Right ventricle myocardium inferior (tissue), 1 donor: ENCODE measurements at regions not wholly inside any gene's neighbourhood (a gene's known extent, or its start where the extent isn't known, plus 50 kb on each side); places are given as distances from the start of the nearest gene placed in this dataset.
"Not testable (repeated sequence)": the region's sequence is repeated elsewhere in the genome, so short reads cannot be mapped to it uniquely, and the experiment has no call there.

Experiments used
- ATAC-seq: fragments of 200-7000 bp; cut with Tn5 transposase; one replicate; pipeline ENCODE4 v1.9.1; 2020; ENCODE audit warnings: mild to moderate bottlenecking, moderate library complexity
- DNase-seq: peaks from one replicate; pipeline ENCODE4 v3.0.0; 2021; ENCODE audit errors: missing footprints
- intact Hi-C: fragments of 100-400 bp; cut with DNase I; formaldehyde crosslinking; loops from one replicate; pipeline ENCODE4 v1.11.0; 2022
- donor health status: DM: no; HTN: yes; CAD: no; lungs with severe emphysema.

DNA sequence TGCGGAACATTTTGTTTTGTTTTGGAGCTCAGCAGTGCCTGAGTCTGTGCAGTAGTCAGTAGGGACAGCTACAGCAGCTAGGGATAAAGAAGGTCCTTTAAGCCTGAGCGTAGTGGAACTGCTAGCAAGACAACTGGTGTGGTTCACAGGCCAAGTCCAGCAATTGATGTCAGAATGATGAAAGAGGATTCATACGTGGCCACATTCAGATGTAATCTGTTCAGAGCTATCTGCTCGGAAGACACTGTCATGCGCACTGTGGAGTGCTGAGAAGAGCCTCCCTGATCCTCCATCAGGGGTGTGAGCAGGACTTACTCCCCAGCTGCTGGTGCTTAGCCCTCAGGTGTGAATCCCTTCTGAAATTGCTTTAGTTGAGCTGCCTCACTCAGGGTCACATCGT, 79.6 kb upstream of the ANKRD1 start:
- ATAC-seq (peak; percentile 37), DNase-seq (no peak)
- intact Hi-C loops = no loop called here

DNA sequence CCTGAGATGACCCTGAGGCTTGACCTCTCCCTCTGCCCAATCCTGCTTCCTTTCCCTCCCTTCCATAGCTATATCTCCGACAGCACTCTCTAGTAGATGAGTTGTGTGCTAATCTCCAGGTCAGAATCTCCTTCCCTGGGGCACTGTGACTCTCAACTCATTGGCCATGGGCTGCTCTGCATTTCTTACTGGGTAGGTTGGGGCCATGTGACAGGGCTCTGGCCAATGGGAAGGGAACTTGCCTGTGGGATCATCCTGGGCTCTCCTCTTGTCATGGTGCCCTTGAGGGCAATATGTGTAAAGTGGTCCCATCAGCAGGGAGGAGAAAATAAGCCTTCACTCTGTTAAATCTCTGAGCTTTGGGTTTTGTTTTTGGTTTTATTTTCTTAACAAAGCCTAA, 80.1 kb upstream of the ANKRD1 start:
- DNase-seq = no peak
- intact Hi-C loops = no loop called here
- ATAC-seq = no peak

GRCh38 chr10:91002656-91003055, 81.8 kb upstream of the ANKRD1 start:
- DNase-seq (no peak), ATAC-seq (no peak)
- intact Hi-C loops = no loop called here

DNA sequence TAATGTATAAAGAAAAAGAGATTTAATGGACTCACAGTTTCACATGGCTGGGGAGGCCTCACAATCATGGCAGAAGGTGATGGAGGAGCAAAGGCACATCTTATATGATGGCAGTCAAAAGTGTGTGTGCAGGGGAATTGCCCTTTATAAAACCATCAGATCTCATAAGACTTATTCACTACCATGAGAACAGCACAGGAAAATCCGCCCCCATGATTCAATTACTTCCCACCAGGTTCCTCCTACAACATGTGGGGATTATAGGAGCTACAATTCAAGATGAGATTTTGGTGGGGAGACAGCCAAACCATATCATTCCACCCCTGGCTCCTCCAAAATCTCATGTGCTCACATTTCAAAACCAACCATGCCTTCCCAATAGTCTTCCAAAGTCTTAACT, 82.5 kb upstream of the ANKRD1 start:
- DNase-seq, intact Hi-C loops, ATAC-seq: not testable (repeated sequence)

DNA sequence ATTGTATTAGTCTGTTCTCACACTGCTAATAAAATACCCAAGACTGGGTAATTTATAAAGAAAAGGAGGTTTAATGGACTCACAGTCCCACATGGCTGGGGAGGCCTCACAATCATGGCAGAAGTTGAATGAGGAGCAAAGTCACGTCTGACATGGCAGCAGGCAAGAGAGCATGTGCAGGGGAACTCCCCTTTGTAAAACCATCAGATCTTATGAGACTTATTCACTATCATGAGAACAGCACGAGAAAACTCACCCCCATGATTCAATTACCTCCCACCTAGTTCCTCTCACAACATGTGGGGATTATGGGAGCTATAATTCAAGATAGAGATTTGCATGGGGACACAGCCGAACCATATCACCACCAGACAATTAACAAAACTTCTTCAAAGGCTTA, 84.4 kb upstream of the ANKRD1 start:
- DNase-seq, intact Hi-C loops, ATAC-seq: not testable (repeated sequence)

DNA sequence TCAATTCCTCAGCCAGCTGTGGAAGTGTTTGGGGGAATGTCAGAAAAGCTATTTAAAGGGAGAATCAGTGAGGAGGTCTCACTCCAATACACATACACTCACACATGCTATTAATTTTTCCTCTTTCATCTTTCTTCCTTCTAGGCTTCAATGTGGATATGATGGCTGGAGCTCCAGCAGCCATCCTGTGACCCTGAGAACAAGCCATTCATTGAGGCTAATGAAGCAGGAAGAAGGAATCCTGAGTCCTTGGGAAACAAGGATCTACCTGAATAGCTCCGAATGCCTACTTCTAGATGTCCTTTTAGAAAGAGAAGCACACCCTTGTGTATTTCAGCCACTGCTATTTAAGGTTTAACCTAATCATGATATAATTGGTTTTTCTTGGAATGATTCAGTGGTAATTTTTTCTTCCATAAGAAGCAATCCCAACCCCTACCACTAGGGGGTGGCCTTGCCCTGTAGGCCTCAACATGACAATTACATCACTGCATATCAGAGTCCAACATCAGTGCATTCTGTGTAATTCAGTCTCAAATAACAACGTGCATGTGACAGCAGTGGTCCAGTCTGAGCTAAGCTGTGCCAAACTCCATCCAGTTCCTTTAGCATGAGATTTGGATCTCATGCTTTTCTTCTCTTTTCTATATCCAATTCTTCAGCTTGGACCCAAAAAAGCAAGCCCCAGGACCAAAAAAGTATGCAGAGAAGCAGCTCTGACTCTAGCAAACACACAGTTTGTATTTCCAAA, 85.3 kb upstream of the ANKRD1 start:
- intact Hi-C loops = no loop called here
- ATAC-seq (peak; percentile 76), DNase-seq (no peak)

GRCh38 chr10:91006752-91007346, 86.0 kb upstream of the ANKRD1 start:
- ATAC-seq (no peak), DNase-seq (no peak)
- intact Hi-C loops = loop anchor here (1.0 kb wide), 1 partner anchor 244 kb away; no protein-coding TSS in a partner anchor

GRCh38 chr10:91007655-91008054, 86.8 kb upstream of the ANKRD1 start:
- DNase-seq (no peak), ATAC-seq (no peak)
- intact Hi-C loops = loop anchor here (1.0 kb wide), 1 partner anchor 244 kb away; no protein-coding TSS in a partner anchor

DNA sequence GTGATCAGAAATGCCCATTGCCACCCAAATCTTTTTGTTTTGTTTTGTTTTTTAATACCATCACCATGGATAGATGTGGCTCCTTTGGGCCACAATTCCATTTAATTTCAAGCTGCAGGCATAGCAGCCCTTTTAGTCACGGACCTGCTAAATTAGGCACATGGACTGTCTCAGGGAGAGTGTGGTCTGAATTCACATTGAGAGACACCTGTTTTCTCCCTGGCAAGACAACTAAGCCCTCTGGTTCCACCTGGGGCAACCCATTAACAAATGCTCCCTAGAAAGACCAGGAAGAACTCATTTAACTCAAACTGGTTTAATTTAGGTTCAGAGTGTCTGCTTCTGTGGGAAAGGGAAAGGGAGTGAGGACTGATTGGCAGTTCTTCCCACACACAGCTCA, 88.2 kb upstream of the ANKRD1 start:
- intact Hi-C loops = no loop called here
- DNase-seq = no peak

GRCh38 chr10:91010952-91011351, 90.1 kb upstream of the ANKRD1 start:
- intact Hi-C loops = no loop called here

More for the DNA sequence above, 88.2 kb upstream of the ANKRD1 start:
- no peak for ATAC-seq

DNA sequence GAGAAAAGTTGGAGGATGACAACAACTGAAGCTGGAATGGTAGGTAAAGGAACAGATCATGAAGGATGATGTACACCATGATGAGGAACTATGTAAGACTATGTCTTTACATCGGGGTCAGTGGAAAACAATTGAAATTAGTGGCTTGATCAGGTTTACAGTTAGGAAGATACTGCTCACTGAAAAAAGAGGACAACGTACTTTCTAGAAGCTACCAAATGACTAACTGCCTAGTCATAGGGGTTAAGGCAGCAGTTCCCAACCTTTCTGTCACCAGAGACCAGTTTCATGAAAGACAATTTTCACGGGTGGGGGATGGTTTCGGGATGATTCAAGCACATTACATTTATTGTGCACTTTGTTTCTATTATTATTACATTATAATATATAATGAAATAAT, 91.6 kb upstream of the ANKRD1 start:
- no peak for DNase-seq
- ATAC-seq = no peak
- intact Hi-C loops = no loop called here

More at GRCh38 chr10:91010952-91011351, 90.1 kb upstream of the ANKRD1 start:
- ATAC-seq = no peak
- DNase-seq = no peak

- ATAC-seq (no peak), DNase-seq (no peak)
- intact Hi-C loops = no loop called here
Measured at GRCh38 chr10:91013985-91014384, 93.1 kb upstream of the ANKRD1 start.

DNA sequence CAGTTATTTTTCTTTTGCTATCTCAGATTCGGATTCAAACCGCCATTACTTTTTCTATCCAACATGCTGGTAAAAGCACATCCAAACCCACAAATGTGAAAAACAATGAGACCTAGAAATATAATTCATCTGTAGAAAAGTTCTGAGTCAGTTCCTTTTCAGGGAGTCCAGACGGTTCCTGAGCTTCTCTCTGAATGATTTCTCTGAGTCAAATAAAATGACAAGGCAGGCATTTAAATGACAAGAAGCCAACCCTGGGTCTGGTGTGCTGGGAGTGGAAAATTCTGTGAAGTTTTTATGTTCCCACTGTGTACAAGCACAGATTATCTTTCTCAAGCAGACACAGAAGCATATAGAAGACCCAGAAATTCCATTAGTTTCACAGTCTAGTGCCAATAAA, 96.3 kb upstream of the ANKRD1 start:
- intact Hi-C loops = no loop called here
- DNase-seq (no peak), ATAC-seq (no peak)

DNA sequence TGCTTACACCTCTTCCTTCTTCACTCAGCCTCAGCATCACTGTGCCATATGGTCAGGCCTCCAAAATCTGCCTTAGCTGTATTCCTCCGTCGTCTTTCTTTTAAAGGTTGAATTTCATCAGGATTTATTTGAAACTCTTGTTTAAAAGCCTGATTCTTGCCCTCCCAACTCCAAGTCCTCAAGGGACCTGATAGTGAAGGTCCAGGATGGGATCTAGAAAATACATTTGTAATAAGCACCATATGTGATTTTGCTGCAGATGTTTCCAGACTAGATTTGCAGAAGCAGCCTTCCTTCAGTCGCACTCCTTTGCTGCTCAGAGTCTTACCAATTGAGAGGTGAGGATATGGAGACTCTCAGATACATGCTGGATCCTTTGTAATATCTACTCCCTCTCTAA, 101.0 kb upstream of the ANKRD1 start:
- no peak for ATAC-seq
- intact Hi-C loops = no loop called here
- DNase-seq = no peak

DNA sequence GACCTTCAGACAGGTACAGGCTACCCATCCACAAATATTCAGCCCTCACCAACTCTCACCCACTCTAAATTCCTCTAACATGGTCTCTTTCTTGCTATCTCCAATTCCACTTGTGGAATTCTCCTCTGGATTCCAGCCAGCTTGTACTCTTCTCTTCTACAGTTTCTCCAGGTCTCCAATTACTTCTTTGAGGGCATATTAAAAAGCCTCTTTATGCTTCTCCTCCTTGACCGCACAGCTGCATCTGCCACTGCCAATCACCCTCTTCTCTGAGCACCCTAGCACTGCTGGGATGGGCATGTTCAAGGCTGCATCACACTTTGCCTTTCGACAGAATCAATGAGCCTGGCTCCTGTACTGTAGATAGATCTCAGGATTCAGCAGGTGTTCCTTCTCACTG, 101.5 kb upstream of the ANKRD1 start:
- DNase-seq (no peak), ATAC-seq (no peak)
- intact Hi-C loops = no loop called here

DNA sequence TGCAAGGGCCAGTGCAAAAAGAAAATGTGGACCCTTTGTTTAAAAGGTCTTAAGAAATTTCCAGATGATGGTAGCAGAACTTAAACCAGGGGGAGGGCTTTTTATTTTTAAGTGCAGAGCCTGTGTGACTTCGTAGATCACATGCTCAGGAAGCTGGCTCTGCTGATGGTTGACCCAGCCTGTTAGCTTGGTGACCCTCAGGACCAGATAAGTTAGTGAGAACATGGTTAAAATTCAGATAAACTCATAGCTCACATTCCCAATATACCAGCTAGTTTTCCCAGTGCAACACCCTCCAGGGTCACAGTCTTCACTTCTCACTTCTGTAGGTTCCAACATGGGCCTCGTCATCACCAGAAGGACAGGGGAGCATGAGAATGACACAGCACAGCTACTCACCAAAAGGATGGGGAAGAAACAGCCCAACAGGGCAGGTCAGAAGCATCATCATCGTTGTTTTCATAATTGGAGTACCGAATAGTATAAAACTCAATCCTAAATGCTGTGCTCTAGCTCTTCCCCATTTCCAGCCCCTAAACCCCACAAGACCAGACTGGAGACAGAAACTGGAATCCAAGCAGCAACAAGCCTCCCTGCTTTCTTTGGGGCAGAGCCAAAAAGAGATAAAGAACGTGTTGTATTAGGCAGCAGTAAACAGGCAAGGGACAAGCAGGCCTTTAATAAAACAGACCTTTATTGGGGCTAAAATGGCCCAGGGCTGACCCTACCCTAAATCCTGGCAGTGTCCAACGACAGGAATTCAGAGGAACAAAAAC, 102.2 kb upstream of the ANKRD1 start:
- DNase-seq = no peak
- intact Hi-C loops = no loop called here
- peak; percentile 91 for ATAC-seq

DNA sequence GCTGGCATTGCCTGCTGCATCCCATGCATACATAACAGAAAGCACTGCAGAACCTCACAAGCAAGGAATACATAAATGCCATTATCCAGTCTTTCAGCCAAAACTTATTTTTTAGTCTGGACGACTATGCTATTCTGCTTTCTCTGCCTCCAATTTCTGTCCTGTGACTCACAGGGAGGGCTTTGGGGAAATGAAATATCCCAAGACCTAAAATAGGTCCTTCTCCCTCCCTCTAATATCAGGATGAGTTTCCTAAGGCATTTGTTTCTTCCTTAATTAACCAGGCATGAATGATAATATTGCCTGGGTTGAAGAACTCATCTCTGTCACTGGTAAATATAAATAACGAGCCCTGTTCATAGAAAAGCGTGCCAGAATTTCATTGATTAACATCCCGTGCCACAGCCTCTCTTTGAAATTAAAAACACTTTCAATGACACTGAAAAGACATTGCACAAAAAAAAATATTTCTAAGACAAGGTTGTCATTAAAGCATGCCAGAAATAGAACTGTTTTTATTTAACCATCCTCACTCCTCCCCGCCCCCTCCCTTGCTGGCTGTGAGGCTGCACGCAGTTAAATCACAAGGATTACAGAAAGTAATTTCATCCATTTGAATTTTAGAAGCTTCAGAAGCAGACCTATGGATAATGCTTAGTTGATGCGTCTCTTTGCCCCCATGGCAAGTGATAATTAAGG, 103.0 kb upstream of the ANKRD1 start:
- intact Hi-C loops = no loop called here
- DNase-seq = no peak
- peak; percentile 81 for ATAC-seq

GRCh38 chr10:91024541-91024940, 103.7 kb upstream of the ANKRD1 start:
- intact Hi-C loops = no loop called here
- DNase-seq (no peak), ATAC-seq (no peak)

DNA sequence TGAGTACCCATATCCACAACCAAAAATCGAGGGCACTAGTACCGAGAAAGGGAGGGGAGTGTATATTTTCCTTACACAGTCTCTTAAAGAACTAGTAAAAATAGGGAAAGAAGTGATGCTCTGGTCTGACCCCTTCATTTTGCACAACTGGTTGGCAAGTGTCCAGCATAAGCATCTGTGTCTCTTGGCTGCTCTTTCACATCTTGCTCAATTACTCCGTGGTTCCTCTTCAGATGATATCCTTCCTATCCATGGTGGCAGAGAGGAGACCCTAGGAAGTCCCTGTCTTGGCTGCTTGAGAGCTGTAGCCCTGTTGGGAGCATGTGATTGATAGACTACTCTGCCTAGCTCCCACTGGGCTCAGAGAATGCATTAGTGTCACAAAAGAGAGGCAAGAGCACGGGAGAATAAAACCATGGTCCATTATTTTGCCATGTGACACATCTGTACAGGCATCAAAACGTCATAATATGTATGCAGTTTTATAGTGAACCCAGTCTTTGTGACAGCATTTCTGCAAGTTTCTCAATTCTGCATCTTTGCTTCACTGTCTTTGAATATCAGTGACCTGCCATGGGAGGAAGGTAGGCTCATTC, 111.8 kb upstream of the ANKRD1 start:
- intact Hi-C loops = no loop called here
- DNase-seq (no peak), ATAC-seq (peak; percentile 73)
